Heart left ventricle (tissue), 16 donors: ENCODE measurements at regions not wholly inside any gene's neighbourhood (a gene's known extent, or its start where the extent isn't known, plus 50 kb on each side); places are given as distances from the start of the nearest gene placed in this dataset.
A peak's percentile ranks its signal among the peaks of the same experiment; 100 is the strongest.

Experiments
- ATAC-seq, 4 donors: fragments of 200-7000 bp; cut with Tn5 transposase; one replicate each; pipeline ENCODE4 v1.9.1; 2020 to 2022; ENCODE audit warnings: moderate library complexity in 4 of 4, mild to moderate bottlenecking in 3 of 4, moderate number of reproducible peaks in 1 of 4
- DNase-seq, 5 donors: peaks; one replicate each; pipeline ENCODE4 v3.0.0-alpha.2; 2020
- H3K27ac ChIP-seq, 12 donors: fragments of 200-600 bp; sonication (generic) in 4 of 12; one replicate each; pipeline versions ENCODE4 v1.5.0 to v1.8.0; 2016 to 2022; ENCODE audit warnings: mild to moderate bottlenecking in 2 of 12
- H3K27me3 ChIP-seq, 9 donors: fragments of 200-600 bp; sonication (generic) in 2 of 9; one replicate each; pipeline versions ENCODE4 v1.5.1 to v1.8.0; 2016 to 2022; ENCODE audit warnings: mild to moderate bottlenecking in 3 of 9
- H3K36me3 ChIP-seq, 9 donors: fragments of 200-600 bp; sonication (generic) in 2 of 9; one replicate each; pipeline versions ENCODE4 v1.5.0 to v1.8.0; 2018 to 2022; ENCODE audit warnings: mild to moderate bottlenecking in 2 of 9
- H3K4me1 ChIP-seq, 12 donors: fragments of 200-600 bp; sonication (generic) in 4 of 12; one replicate each; pipeline versions ENCODE4 v1.5.0 to v1.8.0; 2016 to 2022; ENCODE audit warnings: mild to moderate bottlenecking in 3 of 12
- H3K4me3 ChIP-seq, 12 donors: fragments of 200-600 bp; sonication (generic) in 4 of 12; one replicate each; pipeline versions ENCODE4 v1.5.0 to v1.8.0; 2017 to 2022; ENCODE audit warnings: mild to moderate bottlenecking in 9 of 12, moderate library complexity in 4 of 12
- H3K9me3 ChIP-seq, 12 donors: fragments of 200-600 bp; sonication (generic) in 4 of 12; one replicate each; pipeline versions ENCODE4 v1.5.0 to v1.8.0; 2016 to 2022; ENCODE audit warnings: mild to moderate bottlenecking in 1 of 12
- CTCF ChIP-seq, 12 donors: fragments of 200-600 bp; sonication (generic) in 4 of 12; IDR thresholded peaks; one replicate each; pipeline versions ENCODE4 v1.5.0 to v1.8.0; 2018 to 2022; ENCODE audit warnings: antibody characterized with exemption in 12 of 12, mild to moderate bottlenecking in 5 of 12
- POLR2A ChIP-seq, 2 donors: fragments of 450-650 bp; IDR thresholded peaks; one replicate each; pipeline ENCODE4 v1.6.1; 2017; ENCODE audit warnings: antibody characterized with exemption in 2 of 2, mild to moderate bottlenecking in 2 of 2, moderate library complexity in 2 of 2
- WGBS, 4 donors: extraction: QIAGEN DNeasy Blood & Tissue Kit in 2 of 4; methylation state at CpG; one replicate each; pipeline versions ENCODE4 v1.1.5 to v1.1.7; 2013 to 2018; 5-methylcytosine and 5-hydroxymethylcytosine counted together
- intact Hi-C, 10 donors: fragments of 100-400 bp; cut with DNase I; formaldehyde crosslinking; loops; one replicate each; pipeline versions ENCODE4 v1.11.1 to v1.14.2; 2022
- donor health status: ischemic (EF 13 %, LVEDD 7.1; RV severe dilation, severe dysfunction).
- donor health status: healthy with polysubstance abuse.
- donor health status: DM: no; HTN: yes; CAD: no.
- donor health status: DM: no; HTN: no; CAD: no.
- donor health status: ischemic (EF 25% LVEDD 6.9; RV normal size, moderate dysfunction).
- donor health status: ischemic (EF 25% LVEDD 5.7; RV mildly dilated, moderate dysfunction).
- donor health status: healthy.
- donor health status: DM: yes; HTN: yes; CAD: no.
- donor health status: ischemic (EF 35%, LVEDD 5.7; RV mildly dilated, moderate dysfunction).
- donor health status: nonischemic (EF 11% LVEDD 7.7; RV severe dilation, severe dysfunction).
- donor health status: DM: yes; HTN: yes; CAD: no.
- donor health status: PGD.
- donor health status: ischemic (EF 29% LVEDD 5.4; RV normal size, mild dysfunction).
- donor health status: nonischemic (EF 23%, LVEDD 6.1; RV moderate dilation, normal function).

DNA sequence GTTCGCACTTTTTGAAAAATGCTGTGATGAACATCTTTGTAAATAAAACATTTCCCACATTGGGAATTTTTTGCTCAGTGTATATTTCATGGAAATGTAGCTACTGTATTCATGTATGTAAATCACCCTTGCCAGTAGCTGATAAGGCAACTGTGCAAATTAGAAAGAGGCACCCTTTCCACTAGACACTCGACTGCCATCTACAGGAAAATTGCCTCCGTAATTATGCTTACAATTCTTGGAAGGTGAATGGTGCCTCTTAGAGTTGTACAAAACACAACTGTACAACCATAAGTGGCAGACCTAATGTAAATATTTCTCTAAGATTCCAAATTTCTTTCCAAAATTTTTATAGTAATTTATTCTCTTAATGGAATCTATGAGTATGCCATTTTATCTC, 491.7 kb downstream of the CCSER2 start:
- no peak overlapping the region for H3K27ac ChIP-seq
- TF ChIP-seq POLR2A (IDR thresholded peaks at IDR 0.05) (no peak), CTCF (IDR thresholded peaks at IDR 0.05) (no peak)
- H3K4me3 ChIP-seq: no peak overlapping the region
- DNase-seq: no peak
- WGBS, 4 donors: 73 to 85% (median 80%) methylated on average over 3 of the region's 3 CpGs
- peaks cover 0 to 6% (median 0%) of the 10 kb centered on the region in 12 donors for H3K4me1 ChIP-seq
- no peaks in the 10 kb centered on the region for H3K9me3 ChIP-seq
- intact Hi-C loops: no loop called here
- H3K36me3 ChIP-seq: no peaks in the 10 kb centered on the region
- ATAC-seq: no peak
- no peaks in the 10 kb centered on the region for H3K27me3 ChIP-seq

DNA sequence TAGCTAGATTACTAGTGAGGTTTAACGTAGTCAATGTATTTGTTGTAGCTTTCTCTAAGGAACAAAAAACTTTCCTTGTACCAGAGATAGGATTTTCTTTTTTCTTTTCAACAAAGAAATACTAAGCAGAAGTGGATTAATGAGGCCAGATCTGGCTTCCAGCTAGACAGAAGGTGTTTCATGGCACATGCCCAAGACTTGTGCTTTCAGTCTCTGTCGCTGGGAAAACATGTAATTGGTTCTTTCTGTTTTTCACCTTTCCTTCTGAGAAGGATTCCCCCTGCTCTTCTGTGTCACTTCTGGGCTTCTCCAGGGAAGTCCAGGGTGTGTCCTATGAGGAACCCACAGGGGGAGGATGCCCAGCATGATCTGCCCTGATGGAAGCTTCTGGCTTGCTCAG, 492.2 kb downstream of the CCSER2 start:
- Histone ChIP-seq H3K4me3 (no peak overlapping the region), H3K36me3 (no peaks in the 10 kb centered on the region), H3K4me1 (peaks cover 0 to 10% (median 0%) of the 10 kb centered on the region in 12 donors), H3K27ac (no peak overlapping the region), H3K9me3 (no peaks in the 10 kb centered on the region), H3K27me3 (no peaks in the 10 kb centered on the region)
- 44 to 52% (median 48%) methylated on average over 2 of the region's 2 CpGs for WGBS, 4 donors
- DNase-seq (no peak), ATAC-seq (no peak)
- intact Hi-C loops: no loop called here
- TF ChIP-seq CTCF (IDR thresholded peaks at IDR 0.05) (no peak), POLR2A (IDR thresholded peaks at IDR 0.05) (no peak)

- intact Hi-C loops: no loop called here
- H3K4me1 ChIP-seq: peaks cover 0 to 24% (median 3%) of the 10 kb centered on the region in 12 donors
- ATAC-seq (no peak), DNase-seq (no peak)
- no peak overlapping the region for H3K27ac ChIP-seq
- no peaks in the 10 kb centered on the region for H3K9me3 ChIP-seq
- 66 to 76% (median 71%) methylated on average over 3 of the region's 3 CpGs for WGBS, 4 donors
- TF ChIP-seq POLR2A (IDR thresholded peaks at IDR 0.05): no peak
- TF ChIP-seq CTCF (IDR thresholded peaks at IDR 0.05): no peak
- H3K36me3 ChIP-seq: no peaks in the 10 kb centered on the region
- no peak overlapping the region for H3K4me3 ChIP-seq
- peaks cover 0 to 2% (median 0%) of the 10 kb centered on the region in 9 donors for H3K27me3 ChIP-seq
These were observed 494.7 kb downstream of the CCSER2 start for GRCh38 chr10:84822931-84823630.

DNA sequence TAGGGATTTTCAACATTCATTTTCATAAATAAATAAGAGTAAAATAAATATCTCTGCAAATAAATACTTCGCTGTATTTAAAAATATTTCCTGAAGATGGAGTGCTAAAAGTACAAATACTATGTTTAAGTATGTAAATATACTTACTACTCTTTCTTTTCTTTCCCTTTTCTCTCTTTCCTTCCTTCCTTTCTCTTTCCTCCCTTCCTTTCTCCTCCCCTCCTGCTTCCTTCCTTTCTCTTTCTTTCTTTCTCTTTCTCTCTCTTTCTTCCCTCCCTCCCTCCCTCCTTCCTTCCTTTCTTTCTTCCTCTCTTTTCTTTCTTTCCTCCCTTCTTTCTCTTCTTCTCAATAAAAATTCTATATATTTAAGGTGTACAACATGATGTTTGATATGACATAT, 496.1 kb downstream of the CCSER2 start:
- TF ChIP-seq CTCF (IDR thresholded peaks at IDR 0.05) (no peak), POLR2A (IDR thresholded peaks at IDR 0.05) (no peak)
- intact Hi-C loops: no loop called here
- WGBS, 4 donors: 92 to 99% (median 96%) methylated on average over 1 of the region's 1 CpG
- Histone ChIP-seq H3K27me3 (peaks cover 0 to 2% (median 0%) of the 10 kb centered on the region in 9 donors), H3K9me3 (no peaks in the 10 kb centered on the region), H3K4me1 (peaks cover 0 to 28% (median 4%) of the 10 kb centered on the region in 12 donors), H3K36me3 (no peaks in the 10 kb centered on the region), H3K4me3 (no peak overlapping the region), H3K27ac (peak overlapping the region in 4 of 12 donors; percentile 33 to 77 (median 65))
- ATAC-seq (no peak), DNase-seq (no peak)
